Tibial nerve (tissue), 4 donors: ENCODE measurements at regions not wholly inside any gene's neighbourhood (a gene's known extent, or its start where the extent isn't known, plus 50 kb on each side); places are given as distances from the start of the nearest gene placed in this dataset.

Source experiments
- DNase-seq, 2 donors: peaks; one replicate each; pipeline ENCODE4 v3.0.0-alpha.2; 2019; ENCODE audit warnings: low spot score in 2 of 2
- H3K27ac ChIP-seq, 4 donors: fragments of 200-600 bp; sonication (generic) in 3 of 4; one replicate each; pipeline ENCODE4 v1.5.1; 2017 to 2019; ENCODE audit warnings: mild to moderate bottlenecking in 1 of 4
- H3K27me3 ChIP-seq, 2 donors: fragments of 200-600 bp; sonication (generic) in 1 of 2; one replicate each; pipeline versions ENCODE4 v1.5.1 to v1.6.0; 2017 to 2019
- H3K36me3 ChIP-seq, 3 donors: fragments of 200-600 bp; sonication (generic); one replicate each; pipeline ENCODE4 v1.5.1; 2018 to 2019
- H3K4me1 ChIP-seq, 4 donors: fragments of 200-600 bp; sonication (generic) in 3 of 4; one replicate each; pipeline ENCODE4 v1.5.1; 2017 to 2019
- H3K4me3 ChIP-seq, 4 donors: fragments of 200-600 bp; sonication (generic) in 3 of 4; one replicate each; pipeline ENCODE4 v1.5.1; 2017 to 2019; ENCODE audit warnings: mild to moderate bottlenecking in 1 of 4, moderate library complexity in 1 of 4
- H3K9me3 ChIP-seq, 4 donors: fragments of 200-600 bp; sonication (generic) in 3 of 4; one replicate each; pipeline ENCODE4 v1.5.1; 2017 to 2019
- EP300 ChIP-seq, 2 donors: sonication (generic); formaldehyde crosslinking; IDR thresholded peaks; one replicate each; pipeline ENCODE4 v1.6.1; 2017; ENCODE audit warnings: antibody characterized with exemption in 2 of 2, mild to moderate bottlenecking in 1 of 2
- POLR2A ChIP-seq, 2 donors: fragments of 450-650 bp; IDR thresholded peaks; one replicate each; pipeline ENCODE4 v1.6.1; 2017; ENCODE audit warnings: antibody characterized with exemption in 2 of 2, mild to moderate bottlenecking in 2 of 2, moderate library complexity in 2 of 2
- WGBS, 2 donors: methylation state at CpG; one replicate each; pipeline ENCODE4 v1.1.5; 2018; 5-methylcytosine and 5-hydroxymethylcytosine counted together
- TF ChIP-seq, protein P1 (sequence below), 5 experiments: fragments of 200-600 bp in 3 of 5; fragments of 450-650 bp in 2 of 5; sonication (generic) in 3 of 5; IDR thresholded peaks; one replicate each; pipeline ENCODE4 v1.5.1; 2016 to 2019; ENCODE audit warnings: antibody characterized with exemption in 5 of 5, mild to moderate bottlenecking in 3 of 5, moderate library complexity in 2 of 5

DNA sequence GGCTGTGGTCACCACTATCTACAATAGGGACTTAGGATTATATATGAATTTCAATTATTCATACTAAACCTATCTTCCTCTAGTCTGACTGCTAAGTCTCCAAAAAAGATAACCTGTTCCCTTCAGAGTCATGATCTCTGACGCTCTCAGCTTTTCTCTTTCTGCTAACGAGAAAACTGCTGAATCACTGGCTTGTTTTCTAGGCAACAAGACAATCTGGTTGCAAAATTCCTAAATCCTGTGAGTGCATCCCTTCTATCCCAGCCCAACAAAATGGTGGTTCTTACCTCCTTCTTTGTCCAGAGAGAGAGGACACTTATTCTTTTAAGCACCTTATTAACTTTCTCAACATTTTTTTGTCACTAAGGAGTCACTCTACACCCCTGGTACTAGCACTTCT, 312.3 kb upstream of the PKDCC start:
- no peaks in the 10 kb centered on the region for H3K9me3 ChIP-seq
- DNase-seq: no peak
- 45 to 57% methylated on average over 2 of the region's 2 CpGs for WGBS, 2 donors
- peak overlapping the region in 1 of 4 donors; percentile 6 for H3K27ac ChIP-seq
- no peaks in the 10 kb centered on the region for H3K27me3 ChIP-seq
- H3K4me3 ChIP-seq: no peak overlapping the region
- H3K36me3 ChIP-seq: no peaks in the 10 kb centered on the region
- H3K4me1 ChIP-seq: peaks cover 0 to 18% (median 0%) of the 10 kb centered on the region in 4 donors
- no peak for TF ChIP-seq POLR2A (IDR thresholded peaks at IDR 0.05)
- TF ChIP-seq, protein P1, sequence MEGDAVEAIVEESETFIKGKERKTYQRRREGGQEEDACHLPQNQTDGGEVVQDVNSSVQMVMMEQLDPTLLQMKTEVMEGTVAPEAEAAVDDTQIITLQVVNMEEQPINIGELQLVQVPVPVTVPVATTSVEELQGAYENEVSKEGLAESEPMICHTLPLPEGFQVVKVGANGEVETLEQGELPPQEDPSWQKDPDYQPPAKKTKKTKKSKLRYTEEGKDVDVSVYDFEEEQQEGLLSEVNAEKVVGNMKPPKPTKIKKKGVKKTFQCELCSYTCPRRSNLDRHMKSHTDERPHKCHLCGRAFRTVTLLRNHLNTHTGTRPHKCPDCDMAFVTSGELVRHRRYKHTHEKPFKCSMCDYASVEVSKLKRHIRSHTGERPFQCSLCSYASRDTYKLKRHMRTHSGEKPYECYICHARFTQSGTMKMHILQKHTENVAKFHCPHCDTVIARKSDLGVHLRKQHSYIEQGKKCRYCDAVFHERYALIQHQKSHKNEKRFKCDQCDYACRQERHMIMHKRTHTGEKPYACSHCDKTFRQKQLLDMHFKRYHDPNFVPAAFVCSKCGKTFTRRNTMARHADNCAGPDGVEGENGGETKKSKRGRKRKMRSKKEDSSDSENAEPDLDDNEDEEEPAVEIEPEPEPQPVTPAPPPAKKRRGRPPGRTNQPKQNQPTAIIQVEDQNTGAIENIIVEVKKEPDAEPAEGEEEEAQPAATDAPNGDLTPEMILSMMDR (IDR thresholded peaks at IDR 0.05): no peak

DNA sequence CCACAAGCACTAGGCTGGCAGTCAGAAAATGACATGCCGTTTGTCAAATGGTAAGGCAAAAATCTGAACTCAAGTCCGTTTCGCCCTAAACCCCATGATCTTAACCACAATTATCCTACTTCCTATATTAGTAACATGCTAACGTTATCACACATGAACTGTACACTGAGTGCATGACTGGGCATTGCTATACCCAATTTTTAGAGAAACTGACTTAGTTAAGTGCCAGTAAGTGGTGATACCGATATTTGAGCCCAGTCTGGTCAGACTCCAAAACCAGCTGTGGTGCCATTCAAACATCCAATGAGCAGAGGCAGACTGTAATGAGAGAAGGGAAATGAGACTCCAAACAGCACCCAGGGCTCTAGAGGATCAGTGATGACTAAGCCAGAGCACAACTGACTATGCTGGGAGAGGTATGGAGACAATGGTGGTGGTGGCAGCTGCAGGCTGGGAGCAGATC, 311.7 kb upstream of the PKDCC start:
- Histone ChIP-seq H3K4me1 (peaks cover 0 to 18% (median 0%) of the 10 kb centered on the region in 4 donors), H3K4me3 (no peak overlapping the region), H3K27ac (no peak overlapping the region), H3K27me3 (no peaks in the 10 kb centered on the region), H3K9me3 (no peaks in the 10 kb centered on the region), H3K36me3 (no peaks in the 10 kb centered on the region)
- TF ChIP-seq, protein P1 (IDR thresholded peaks at IDR 0.05): no peak
- 75 to 76% methylated on average over 5 of the region's 5 CpGs for WGBS, 2 donors
- no peak for DNase-seq

DNA sequence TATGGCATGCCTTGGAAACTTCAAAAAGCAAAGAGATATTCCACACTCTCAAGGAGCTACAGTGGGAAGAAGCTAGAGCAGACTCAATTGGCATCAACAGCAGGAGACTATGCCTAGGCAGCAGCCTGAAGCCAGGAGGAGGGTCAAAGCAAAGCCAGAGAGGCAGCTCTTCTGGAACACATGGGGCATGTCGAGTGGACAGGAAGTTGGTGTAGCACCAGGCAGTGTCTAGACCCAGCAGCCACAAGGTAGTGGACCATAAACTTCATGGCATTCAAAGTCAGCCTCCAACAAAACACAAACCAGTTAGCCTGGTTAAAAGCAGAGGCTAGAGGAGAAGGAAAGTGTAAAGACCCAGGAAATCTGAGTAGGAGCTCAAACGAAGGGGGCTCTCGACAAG, 311.2 kb upstream of the PKDCC start:
- DNase-seq: no peak
- Histone ChIP-seq H3K9me3 (no peaks in the 10 kb centered on the region), H3K27ac (peak overlapping the region in 1 of 4 donors; percentile 50), H3K4me3 (no peak overlapping the region), H3K4me1 (peaks cover 0 to 18% (median 0%) of the 10 kb centered on the region in 4 donors), H3K36me3 (no peaks in the 10 kb centered on the region), H3K27me3 (no peaks in the 10 kb centered on the region)
- 41 to 52% methylated on average over 3 of the region's 3 CpGs for WGBS, 2 donors
- TF ChIP-seq, protein P1 (IDR thresholded peaks at IDR 0.05): no peak
- no peak for TF ChIP-seq EP300 (IDR thresholded peaks at IDR 0.05)

DNA sequence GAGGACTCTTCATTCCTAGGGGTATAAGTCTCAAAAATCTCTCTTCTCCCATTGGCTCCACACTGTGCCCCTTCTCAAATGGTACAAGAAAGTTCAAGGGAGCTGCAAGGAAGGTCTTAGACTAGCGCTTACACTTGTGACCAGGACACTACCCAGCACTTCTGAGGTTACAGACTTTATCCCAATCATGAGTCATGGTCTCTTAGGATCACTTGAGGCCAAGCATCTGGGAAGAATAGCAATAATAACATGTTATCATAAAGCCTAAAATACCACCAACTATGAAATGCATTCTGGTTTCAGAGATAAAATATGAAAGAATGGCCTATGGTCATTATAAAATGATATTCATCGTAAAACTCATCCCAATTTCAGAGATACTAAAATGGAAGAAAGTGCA, 309.9 kb upstream of the PKDCC start:
- Histone ChIP-seq H3K4me1 (peaks cover 0 to 18% (median 0%) of the 10 kb centered on the region in 4 donors), H3K27ac (no peak overlapping the region), H3K36me3 (no peaks in the 10 kb centered on the region), H3K4me3 (no peak overlapping the region), H3K9me3 (no peaks in the 10 kb centered on the region), H3K27me3 (no peaks in the 10 kb centered on the region)
- DNase-seq: no peak
- WGBS, 2 donors: 55 to 72% methylated on average over 2 of the region's 2 CpGs
- TF ChIP-seq POLR2A (IDR thresholded peaks at IDR 0.05): no peak
- TF ChIP-seq EP300 (IDR thresholded peaks at IDR 0.05): no peak
- TF ChIP-seq, protein P1 (IDR thresholded peaks at IDR 0.05): no peak

DNA sequence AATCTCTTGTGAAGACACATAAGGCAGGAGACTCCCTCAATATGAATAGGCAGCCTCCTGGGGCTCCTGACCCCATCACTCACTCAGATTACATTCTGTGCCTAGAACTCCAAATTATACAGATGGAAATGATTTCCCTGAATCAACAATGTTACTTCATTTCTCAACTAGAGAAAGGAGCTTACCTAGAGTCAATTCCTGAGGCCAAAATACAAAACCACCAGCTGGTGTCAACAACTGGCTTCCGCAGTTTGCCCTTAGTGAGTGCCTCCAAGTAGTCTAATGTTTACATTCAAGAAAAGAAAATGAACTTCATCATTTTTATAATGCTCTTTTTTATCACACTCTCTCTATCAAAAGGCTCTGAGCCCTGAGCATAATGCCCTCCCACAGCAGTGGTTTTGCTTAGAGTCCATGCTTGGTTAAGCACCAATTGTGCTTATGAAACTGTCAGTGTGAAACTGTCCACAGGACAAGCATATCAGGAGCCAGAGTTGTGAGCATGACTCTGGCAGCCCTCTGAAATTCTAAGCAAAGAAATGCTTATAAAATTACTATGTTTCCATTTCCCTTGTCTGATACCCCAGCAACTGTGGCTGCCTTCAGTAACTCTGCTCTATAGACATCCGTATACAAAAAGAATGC, 305.7 kb upstream of the PKDCC start:
- Histone ChIP-seq H3K36me3 (no peaks in the 10 kb centered on the region), H3K4me1 (peaks cover 0 to 5% (median 0%) of the 10 kb centered on the region in 4 donors), H3K9me3 (no peaks in the 10 kb centered on the region), H3K27ac (no peak overlapping the region), H3K27me3 (no peaks in the 10 kb centered on the region), H3K4me3 (no peak overlapping the region)
- no peak for DNase-seq
- TF ChIP-seq POLR2A (IDR thresholded peaks at IDR 0.05) (no peak), EP300 (IDR thresholded peaks at IDR 0.05) (no peak)
- TF ChIP-seq, protein P1 (IDR thresholded peaks at IDR 0.05): no peak
- WGBS, 2 donors: 57 to 66% methylated on average over 2 of the region's 2 CpGs
